ENCODE measurements at regions not wholly inside any gene's neighbourhood (a gene's known extent, or its start where the extent isn't known, plus 50 kb on each side); places are given as distances from the start of the nearest gene placed in this dataset.
"Not testable (repeated sequence)": the region's sequence is repeated elsewhere in the genome, so short reads cannot be mapped to it uniquely, and the experiment has no call there.

GRCh38 chr5:162275387-162275786 is 207.8 kb downstream of the GABRG2 start:
- ATAC-seq; H3K27ac Mint-ChIP-seq; H3K27me3 Mint-ChIP-seq; H3K9me3 Mint-ChIP-seq; DNase-seq; H3K4me1 Mint-ChIP-seq; H3K36me3 Mint-ChIP-seq (ENCODE audit: low read depth); H3K4me3 Mint-ChIP-seq: not testable (repeated sequence)

DNA sequence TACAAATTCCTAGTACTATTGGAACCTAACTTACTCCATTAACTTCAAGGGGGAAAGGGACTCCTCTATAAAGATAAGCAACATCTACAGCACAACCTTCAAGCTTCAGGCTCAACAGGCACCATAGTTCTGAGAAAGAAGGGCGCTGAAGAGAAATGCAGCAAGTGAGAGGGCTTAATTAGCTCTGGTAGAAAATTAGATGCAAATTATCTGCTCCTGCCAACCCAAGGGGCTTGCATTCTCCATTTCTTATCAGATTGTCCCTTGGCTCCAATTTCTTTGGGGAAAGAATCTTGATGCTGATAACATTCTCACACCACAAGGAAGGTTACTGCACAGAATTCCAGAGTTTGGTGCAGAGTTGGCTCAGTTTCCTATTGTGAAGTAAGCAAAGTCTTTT is 214.6 kb downstream of the GABRG2 start:
- no peaks in the 10 kb centered on the region for H3K27me3 Mint-ChIP-seq
- no peaks in the 10 kb centered on the region for H3K36me3 Mint-ChIP-seq (ENCODE audit: low read depth)
- H3K4me3 Mint-ChIP-seq, result no peak overlapping the region
- no peaks in the 10 kb centered on the region for H3K4me1 Mint-ChIP-seq
- H3K27ac Mint-ChIP-seq, result no peak overlapping the region
- H3K9me3 Mint-ChIP-seq, result peaks cover 7% of the 10 kb centered on the region
- DNase-seq, result no peak
- no peak for ATAC-seq

GRCh38 chr5:162283609-162284008 is 216.0 kb downstream of the GABRG2 start:
- ATAC-seq, result no peak
- DNase-seq, result no peak
- Mint-ChIP-seq H3K36me3 (ENCODE audit: low read depth) (no peaks in the 10 kb centered on the region), H3K27me3 (no peaks in the 10 kb centered on the region), H3K4me3 (no peak overlapping the region), H3K27ac (no peak overlapping the region), H3K9me3 (peaks cover 7% of the 10 kb centered on the region), H3K4me1 (no peaks in the 10 kb centered on the region)

GRCh38 chr5:162288647-162289296 is 221.2 kb downstream of the GABRG2 start:
- no peak overlapping the region for H3K27ac Mint-ChIP-seq
- H3K4me3 Mint-ChIP-seq, result no peak overlapping the region
- H3K36me3 Mint-ChIP-seq (ENCODE audit: low read depth), result no peaks in the 10 kb centered on the region
- ATAC-seq (no peak), DNase-seq (no peak)
- peaks cover 4% of the 10 kb centered on the region for H3K9me3 Mint-ChIP-seq
- H3K27me3 Mint-ChIP-seq, result no peaks in the 10 kb centered on the region
- no peaks in the 10 kb centered on the region for H3K4me1 Mint-ChIP-seq

GRCh38 chr5:162289489-162289888 is 221.9 kb downstream of the GABRG2 start:
- DNase-seq, result no peak
- no peak for ATAC-seq
- H3K27me3 Mint-ChIP-seq, result no peaks in the 10 kb centered on the region
- no peak overlapping the region for H3K4me3 Mint-ChIP-seq
- no peaks in the 10 kb centered on the region for H3K4me1 Mint-ChIP-seq
- H3K9me3 Mint-ChIP-seq, result peaks cover 4% of the 10 kb centered on the region
- no peaks in the 10 kb centered on the region for H3K36me3 Mint-ChIP-seq (ENCODE audit: low read depth)
- H3K27ac Mint-ChIP-seq, result no peak overlapping the region

GRCh38 chr5:162299793-162300192 is 232.2 kb downstream of the GABRG2 start:
- no peak for ATAC-seq
- Mint-ChIP-seq H3K9me3 (peaks cover 9% of the 10 kb centered on the region), H3K4me3 (no peak overlapping the region), H3K36me3 (ENCODE audit: low read depth) (no peaks in the 10 kb centered on the region), H3K27ac (no peak overlapping the region), H3K27me3 (no peaks in the 10 kb centered on the region), H3K4me1 (no peaks in the 10 kb centered on the region)
- no peak for DNase-seq

DNA sequence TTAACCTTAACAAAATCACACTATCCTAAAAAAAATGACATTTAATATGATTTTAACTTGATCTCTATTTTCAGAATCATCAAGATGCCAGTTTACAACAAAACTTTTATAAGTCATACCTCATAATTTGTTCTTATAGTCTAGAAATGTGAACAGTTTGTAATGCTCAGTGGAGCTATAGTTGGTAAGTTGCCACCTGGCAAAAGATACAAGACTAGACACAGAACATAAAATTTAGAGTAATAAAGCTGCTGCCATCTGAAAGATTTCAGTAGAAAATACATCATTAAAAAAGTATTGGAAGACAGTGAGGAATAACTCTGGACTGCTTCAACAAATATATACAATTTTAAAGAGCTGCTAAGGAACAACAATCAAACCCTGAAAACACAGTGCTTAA is 233.8 kb downstream of the GABRG2 start:
- no peaks in the 10 kb centered on the region for H3K36me3 Mint-ChIP-seq (ENCODE audit: low read depth)
- H3K27me3 Mint-ChIP-seq, result no peaks in the 10 kb centered on the region
- H3K4me1 Mint-ChIP-seq, result no peaks in the 10 kb centered on the region
- no peak overlapping the region for H3K27ac Mint-ChIP-seq
- no peak overlapping the region for H3K4me3 Mint-ChIP-seq
- DNase-seq (no peak), ATAC-seq (no peak)
- H3K9me3 Mint-ChIP-seq, result peaks cover 13% of the 10 kb centered on the region

DNA sequence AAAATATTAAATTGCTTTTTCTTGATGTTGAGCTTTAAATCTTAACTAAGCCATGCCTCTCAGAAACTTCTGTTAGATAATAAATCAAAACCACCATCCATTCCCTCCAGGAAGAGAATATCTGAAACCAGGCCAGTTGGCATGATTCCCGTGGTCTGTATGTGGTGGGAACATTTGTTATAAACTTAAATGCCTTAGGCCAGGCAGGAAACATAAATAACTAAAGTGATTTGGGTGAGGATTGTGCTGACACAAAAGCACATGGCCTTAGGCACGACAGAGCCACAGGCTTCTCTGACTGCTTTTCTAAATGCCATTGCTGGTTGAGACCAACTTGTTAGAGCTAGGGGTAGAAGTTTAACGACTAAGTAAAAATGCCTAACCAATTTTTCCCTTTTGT is 255.9 kb downstream of the GABRG2 start:
- H3K27me3 Mint-ChIP-seq, result no peaks in the 10 kb centered on the region
- no peak overlapping the region for H3K4me3 Mint-ChIP-seq
- peaks cover 8% of the 10 kb centered on the region for H3K9me3 Mint-ChIP-seq
- H3K4me1 Mint-ChIP-seq, result no peaks in the 10 kb centered on the region
- DNase-seq (no peak), ATAC-seq (no peak)
- H3K36me3 Mint-ChIP-seq (ENCODE audit: low read depth), result no peaks in the 10 kb centered on the region
- no peak overlapping the region for H3K27ac Mint-ChIP-seq

- Mint-ChIP-seq H3K4me1 (no peaks in the 10 kb centered on the region), H3K36me3 (ENCODE audit: low read depth) (no peaks in the 10 kb centered on the region), H3K4me3 (no peak overlapping the region), H3K27me3 (no peaks in the 10 kb centered on the region), H3K27ac (no peak overlapping the region), H3K9me3 (peaks cover 7% of the 10 kb centered on the region)
- DNase-seq (no peak), ATAC-seq (no peak)
Observed at GRCh38 chr5:162324328-162324727, 256.8 kb downstream of the GABRG2 start.

- no peaks in the 10 kb centered on the region for H3K36me3 Mint-ChIP-seq (ENCODE audit: low read depth)
- no peak for DNase-seq
- H3K4me3 Mint-ChIP-seq, result no peak overlapping the region
- no peaks in the 10 kb centered on the region for H3K4me1 Mint-ChIP-seq
- no peak overlapping the region for H3K27ac Mint-ChIP-seq
- peaks cover 7% of the 10 kb centered on the region for H3K9me3 Mint-ChIP-seq
- H3K27me3 Mint-ChIP-seq, result no peaks in the 10 kb centered on the region
- no peak for ATAC-seq
Observed at GRCh38 chr5:162325143-162325727, 257.7 kb downstream of the GABRG2 start.

- Mint-ChIP-seq H3K4me3 (no peak overlapping the region), H3K36me3 (ENCODE audit: low read depth) (no peaks in the 10 kb centered on the region), H3K27me3 (no peaks in the 10 kb centered on the region), H3K4me1 (no peaks in the 10 kb centered on the region), H3K27ac (no peak overlapping the region), H3K9me3 (peaks cover 9% of the 10 kb centered on the region)
- no peak for ATAC-seq
- no peak for DNase-seq
Observed at GRCh38 chr5:162334944-162335343, 267.4 kb downstream of the GABRG2 start.

DNA sequence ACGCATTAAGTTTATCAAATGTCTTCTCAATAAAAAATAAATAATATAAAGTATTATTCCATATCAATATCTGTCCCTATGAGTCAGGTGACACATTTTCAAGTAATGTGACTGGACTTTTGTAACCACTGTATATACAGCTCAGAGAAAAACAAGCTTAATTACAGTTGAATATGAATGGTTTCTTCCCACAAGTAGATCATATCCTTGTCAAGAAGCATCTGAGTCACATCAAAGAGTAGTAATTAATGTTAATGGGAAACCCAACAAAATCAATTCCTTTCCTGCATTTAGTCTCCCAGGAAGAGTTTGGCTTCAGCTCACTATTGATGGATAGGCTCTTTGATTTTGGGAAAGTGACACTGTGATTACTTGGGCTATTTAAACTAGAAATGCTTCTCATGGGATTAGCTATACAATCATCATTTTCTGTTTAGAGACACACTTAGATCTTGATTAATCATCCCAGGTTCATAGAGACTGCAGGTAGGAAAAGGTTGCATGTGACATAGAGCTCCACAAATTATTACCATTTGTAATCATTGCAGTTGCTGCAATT is 292.9 kb downstream of the GABRG2 start:
- Mint-ChIP-seq H3K4me3 (no peak overlapping the region), H3K9me3 (peaks cover 15% of the 10 kb centered on the region), H3K27ac (no peak overlapping the region), H3K36me3 (ENCODE audit: low read depth) (no peaks in the 10 kb centered on the region), H3K27me3 (no peaks in the 10 kb centered on the region), H3K4me1 (no peaks in the 10 kb centered on the region)
- ATAC-seq, result no peak
- no peak for DNase-seq

DNA sequence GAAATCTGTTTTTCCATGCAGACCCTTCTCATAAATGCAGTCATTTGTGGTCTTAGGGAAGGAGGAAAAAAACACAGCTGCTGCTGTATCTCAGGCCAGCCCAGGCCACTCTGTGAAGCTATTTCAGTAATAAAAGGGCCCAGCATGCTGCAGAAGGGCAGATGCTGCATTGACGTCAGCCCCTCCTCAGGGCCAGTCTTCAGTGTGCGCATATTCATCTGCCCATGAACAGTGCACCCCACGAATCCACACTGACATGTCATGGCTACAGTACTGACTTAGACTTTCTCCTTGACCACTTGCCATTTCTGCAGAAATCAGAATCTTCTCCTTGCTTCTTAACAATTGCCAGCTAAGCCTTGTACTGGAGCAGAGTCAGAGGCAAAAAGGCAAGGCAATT is 304.7 kb downstream of the GABRG2 start:
- Mint-ChIP-seq H3K4me3 (no peak overlapping the region), H3K4me1 (no peaks in the 10 kb centered on the region), H3K27ac (no peak overlapping the region), H3K9me3 (peaks cover 12% of the 10 kb centered on the region), H3K27me3 (no peaks in the 10 kb centered on the region), H3K36me3 (ENCODE audit: low read depth) (no peaks in the 10 kb centered on the region)
- ATAC-seq (no peak), DNase-seq (no peak)

DNA sequence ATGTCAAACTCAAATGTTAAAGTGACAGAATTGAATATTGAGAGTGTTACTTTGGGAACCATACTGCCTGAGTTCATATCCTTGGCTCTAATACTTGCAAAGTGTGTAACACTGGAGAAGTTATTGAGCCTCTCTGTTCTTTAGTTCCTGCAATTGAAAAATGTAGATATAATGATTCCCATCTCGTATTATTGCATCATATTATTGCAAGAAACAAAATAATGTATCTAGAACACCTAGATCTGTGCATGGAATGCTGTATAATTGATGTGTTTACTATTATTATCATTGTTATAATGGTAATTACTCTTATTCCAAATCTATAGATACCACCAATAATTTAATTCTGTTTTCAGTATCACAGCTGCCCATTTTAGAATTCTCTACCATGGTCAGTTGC is 310.3 kb downstream of the GABRG2 start:
- Mint-ChIP-seq H3K27ac (no peak overlapping the region), H3K4me3 (no peak overlapping the region), H3K9me3 (no peaks in the 10 kb centered on the region), H3K27me3 (no peaks in the 10 kb centered on the region), H3K36me3 (ENCODE audit: low read depth) (no peaks in the 10 kb centered on the region), H3K4me1 (no peaks in the 10 kb centered on the region)
- DNase-seq (no peak), ATAC-seq (no peak)

- H3K4me1 Mint-ChIP-seq, result no peaks in the 10 kb centered on the region
- peaks cover 4% of the 10 kb centered on the region for H3K9me3 Mint-ChIP-seq
- no peak for ATAC-seq
- H3K27me3 Mint-ChIP-seq, result no peaks in the 10 kb centered on the region
- no peaks in the 10 kb centered on the region for H3K36me3 Mint-ChIP-seq (ENCODE audit: low read depth)
- no peak overlapping the region for H3K4me3 Mint-ChIP-seq
- no peak overlapping the region for H3K27ac Mint-ChIP-seq
- DNase-seq, result no peak
Observed at GRCh38 chr5:162382839-162383238, 315.3 kb downstream of the GABRG2 start.
